GM19043 (cell line): ENCODE measurements at regions not wholly inside any gene's neighbourhood (a gene's known extent, or its start where the extent isn't known, plus 50 kb on each side); places are given as distances from the start of the nearest gene placed in this dataset.

Source experiments
- ATAC-seq: cut with Tn5 transposase; IDR thresholded peaks from one replicate; pipeline ENCODE4 v1.9.1; 2021; ENCODE audit warnings: low read depth; ENCODE audit not compliant: unreplicated experiment

GRCh38 chr18:79608999-79609461, 70.6 kb upstream of the CTDP1 start:
- no peak for ATAC-seq

DNA sequence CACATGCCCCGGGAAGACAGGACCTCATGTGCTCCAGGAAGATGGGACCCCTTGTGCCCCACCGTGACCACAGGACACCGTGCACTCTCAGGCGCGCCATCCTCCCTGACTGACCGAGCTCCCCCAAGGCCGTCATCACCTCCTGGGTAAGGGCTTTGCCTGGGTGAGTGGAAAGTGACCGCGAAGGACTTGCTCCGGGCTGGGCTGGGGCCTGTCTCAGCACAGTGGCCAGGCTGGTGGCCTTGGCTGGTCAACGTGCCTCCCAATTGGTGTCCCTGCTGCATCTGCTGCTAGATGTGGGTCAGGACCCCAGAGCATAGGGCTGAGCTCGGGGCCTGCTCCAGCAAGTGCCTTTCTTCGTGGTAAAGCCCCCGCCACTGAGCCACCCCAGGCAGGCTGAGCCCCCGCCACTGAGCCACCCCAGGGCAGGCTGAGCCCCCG, 69.7 kb upstream of the CTDP1 start:
- ATAC-seq = no peak

DNA sequence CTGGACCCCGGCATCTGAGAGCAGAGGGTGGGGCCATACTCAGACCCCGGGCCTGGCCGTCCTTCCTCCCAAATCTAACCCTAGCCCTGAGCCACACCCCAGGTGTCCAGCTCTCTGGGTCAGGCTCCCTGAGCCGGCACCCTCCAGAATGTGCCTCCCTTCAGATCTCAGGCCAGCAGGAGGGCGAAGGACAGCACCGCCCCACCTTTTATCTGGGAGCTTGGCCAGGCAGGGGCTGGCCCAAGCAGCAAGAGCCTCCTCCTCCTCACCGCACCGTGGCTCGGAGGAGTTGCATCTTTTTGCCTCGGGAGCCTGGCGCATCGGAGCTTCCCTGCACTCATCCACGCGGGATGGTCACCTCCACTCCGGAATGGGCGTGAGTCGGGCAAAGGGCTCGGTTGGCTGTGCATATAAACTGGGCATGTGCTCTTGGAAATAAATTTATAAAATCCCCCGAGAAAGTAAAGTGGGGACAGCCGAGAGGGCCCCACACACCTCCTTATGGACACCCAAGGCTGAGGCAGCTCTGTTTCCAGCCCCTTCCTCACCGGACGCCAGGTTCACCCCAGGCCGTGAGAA, 69.1 kb upstream of the CTDP1 start:
- no peak for ATAC-seq

DNA sequence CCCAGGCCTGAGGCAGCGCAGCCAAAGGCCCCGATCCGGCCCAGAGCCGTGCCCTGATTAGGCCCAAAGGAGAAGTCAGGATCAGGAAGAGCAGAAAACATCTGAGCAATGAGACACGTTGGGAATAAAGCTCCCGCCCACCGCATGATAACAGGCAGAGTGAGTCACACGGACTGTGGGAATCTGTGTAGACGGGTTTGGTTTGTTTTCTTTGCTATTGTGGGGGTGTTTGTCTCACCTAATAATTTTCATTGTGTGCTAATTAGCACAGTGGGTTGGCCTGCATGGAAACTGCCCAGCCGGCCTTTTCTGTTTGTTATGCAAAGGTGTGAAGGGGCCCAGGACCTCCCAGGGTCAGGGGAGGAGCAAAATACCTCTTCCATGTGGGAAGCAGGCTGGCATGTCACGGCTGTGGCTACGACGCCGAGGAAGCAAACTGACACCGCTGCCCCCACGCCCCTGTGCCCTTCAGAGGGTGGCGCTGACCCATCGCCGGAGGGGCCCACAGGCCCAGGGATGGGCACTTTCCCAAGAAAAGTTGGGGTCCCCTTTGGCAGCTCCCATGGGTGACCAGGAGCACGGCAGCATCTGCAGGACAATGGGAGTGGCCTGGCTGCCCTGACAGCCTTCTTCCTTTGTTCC, 68.4 kb upstream of the CTDP1 start:
- no peak for ATAC-seq

DNA sequence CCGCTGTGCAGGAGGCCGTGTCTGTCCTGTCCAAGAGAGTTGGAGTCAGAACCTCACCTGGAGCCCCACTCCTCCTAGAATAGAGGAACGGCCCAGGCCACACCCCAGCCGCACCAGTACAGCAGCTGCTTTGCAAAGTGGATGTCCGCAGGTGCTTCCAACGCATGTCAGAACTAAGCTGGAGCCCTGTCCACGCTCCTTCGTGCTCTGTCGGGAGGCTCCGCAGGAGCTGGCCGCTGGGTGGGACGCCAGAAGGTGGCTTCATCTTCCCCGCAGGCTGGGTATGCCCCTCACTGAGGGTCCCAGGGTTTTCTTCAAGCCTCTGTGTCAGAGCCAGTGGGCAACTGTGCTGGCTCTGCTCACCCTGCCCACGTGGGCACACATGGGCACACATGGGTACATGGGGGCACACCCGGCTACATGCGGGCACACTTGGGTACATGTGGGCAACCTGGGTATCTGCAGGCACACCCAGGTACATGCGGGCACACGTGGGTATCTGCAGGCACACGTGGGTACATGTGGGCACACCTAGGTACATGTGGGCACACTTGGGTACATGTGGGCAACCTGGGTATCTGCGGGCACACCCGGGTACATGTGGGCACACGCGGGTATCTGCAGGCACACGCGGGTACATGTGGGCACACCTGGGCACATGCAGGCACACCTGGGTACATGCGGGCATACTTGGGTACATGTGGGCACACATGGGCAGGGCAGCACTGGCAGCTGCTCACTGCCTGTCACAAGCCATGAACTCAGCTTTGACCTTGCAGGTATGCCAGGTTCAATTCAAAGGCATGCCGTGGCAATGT, 67.1 kb upstream of the CTDP1 start:
- no peak for ATAC-seq

- ATAC-seq = no peak
These were observed 66.2 kb upstream of the CTDP1 start for GRCh38 chr18:79613186-79613931.

- no peak for ATAC-seq
These were observed 65.2 kb upstream of the CTDP1 start for GRCh38 chr18:79614211-79614955.

- no peak for ATAC-seq
These were observed 64.5 kb upstream of the CTDP1 start for GRCh38 chr18:79615091-79615490.

GRCh38 chr18:79615586-79615985, 64.0 kb upstream of the CTDP1 start:
- no peak for ATAC-seq

DNA sequence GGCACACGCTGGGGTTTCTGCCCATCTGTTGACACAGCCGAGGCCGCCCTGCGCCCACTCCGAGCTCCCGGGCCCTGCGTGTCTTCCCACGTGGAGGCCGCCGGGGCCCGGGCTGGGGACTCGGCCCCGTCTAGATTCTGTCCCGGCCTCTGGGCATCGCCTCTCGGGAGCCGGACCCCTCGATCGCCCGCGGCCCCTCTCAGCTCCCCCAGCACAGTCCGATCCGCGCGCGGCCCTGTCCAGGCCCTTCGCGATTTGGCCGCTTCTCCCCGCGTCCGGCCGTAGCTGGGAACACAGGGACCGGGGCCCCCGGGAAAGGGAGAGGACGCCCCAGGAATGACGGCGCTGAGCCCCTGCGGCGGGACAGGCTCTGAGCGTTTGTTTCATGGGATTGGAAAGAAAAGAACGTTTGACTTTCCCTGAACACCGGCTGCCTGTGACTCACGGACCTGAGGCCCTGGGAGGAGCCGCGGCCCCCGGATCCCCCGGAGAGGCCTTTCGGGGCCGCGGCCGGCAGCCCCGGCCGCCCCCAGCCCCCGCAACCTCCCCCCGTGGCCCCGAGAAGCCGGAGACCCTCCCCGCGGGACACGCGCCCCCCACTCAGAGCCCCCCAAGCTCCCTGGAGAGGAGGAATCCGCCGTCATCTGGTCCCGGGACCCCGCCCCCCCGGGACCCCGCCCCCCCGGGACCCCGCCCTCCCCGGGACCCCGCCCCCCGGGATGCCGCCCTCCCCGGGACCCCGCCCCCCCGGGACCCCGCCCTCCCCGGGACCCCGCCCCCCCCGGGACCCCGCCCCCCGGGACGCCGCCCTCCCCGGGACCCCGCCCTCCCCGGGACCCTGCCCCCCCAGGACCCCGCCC, 62.7 kb upstream of the CTDP1 start:
- ATAC-seq = no peak

DNA sequence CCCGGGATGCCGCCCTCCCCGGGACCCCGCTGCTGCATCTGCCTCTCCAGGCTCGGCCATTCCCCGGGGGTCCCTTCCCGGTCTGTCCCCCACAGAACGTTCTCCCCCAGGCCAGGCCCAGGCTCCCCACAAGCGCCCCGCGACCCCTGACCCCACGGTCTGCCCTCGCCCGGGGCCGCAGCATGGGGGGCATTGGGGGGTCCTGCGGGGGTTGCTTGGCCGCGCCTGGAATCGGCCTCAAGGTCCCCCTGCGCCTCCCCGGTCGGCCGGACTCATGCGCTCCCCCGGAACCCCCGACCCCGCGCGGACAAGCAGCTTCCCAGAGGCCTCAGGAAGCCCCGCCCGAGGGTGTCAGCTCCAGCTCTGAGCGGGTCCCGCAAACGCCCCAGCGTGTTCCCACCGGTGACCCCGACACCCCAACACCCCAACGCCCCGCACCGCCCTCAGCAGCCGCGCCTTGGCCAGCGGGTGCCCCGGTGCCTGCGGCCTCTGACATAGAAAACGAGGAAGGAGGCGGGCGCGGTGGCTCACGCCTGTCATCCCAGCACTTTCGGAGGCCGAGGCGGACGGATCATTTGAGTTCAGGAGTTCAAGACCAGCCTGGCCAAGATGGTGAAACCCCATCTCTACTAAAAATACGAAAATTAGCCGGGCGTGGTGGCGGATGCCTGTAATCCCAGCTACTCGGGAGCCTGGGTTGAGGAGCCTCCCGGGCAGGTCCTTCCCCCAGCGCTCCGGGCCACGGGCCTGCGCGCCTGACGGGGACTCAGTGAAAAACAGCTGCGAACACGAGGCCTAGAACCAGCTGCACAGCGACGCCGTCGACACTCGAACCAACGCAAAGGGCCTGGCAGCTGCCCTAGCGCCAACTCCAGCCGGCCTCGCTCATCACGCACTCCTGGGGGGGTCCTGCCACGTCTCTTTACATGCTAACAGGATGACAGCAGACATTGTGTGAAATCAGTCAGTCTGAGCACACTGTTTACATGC, 61.8 kb upstream of the CTDP1 start:
- no peak for ATAC-seq

DNA sequence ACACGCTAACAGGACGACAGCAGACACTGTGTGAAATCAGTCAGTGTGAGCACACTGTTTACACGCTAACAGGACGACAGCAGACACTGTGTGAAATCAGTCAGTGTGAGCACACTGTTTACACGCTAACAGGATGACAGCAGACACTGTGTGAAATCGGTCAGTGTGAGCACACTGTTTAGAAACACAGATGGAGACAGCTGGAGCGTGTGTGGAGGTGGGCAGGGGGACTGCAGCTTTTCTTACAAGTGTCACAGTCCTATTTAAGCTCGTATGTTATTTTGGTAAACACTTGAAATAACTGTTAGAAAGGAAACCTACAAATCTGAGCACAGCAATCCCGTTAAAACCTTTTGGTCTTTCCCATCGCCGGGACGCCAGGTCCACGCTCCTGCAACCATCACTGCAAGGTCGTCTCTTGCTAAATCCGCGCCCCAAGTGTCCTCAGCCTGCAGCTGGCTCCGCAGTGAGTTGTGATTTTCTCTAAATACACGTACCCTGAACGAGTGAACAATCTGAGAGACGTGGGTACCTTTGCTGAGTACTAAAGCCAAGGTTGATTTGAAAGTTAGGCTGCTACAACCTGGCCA, 58.9 kb upstream of the CTDP1 start:
- ATAC-seq = no peak

- no peak for ATAC-seq
These were observed 58.1 kb upstream of the CTDP1 start for GRCh38 chr18:79621501-79621900.

- ATAC-seq = no peak
These were observed 57.6 kb upstream of the CTDP1 start for GRCh38 chr18:79622004-79622403.

GRCh38 chr18:79624356-79625170, 55.0 kb upstream of the CTDP1 start:
- ATAC-seq = no peak

- peak; percentile 70 for ATAC-seq
These were observed 54.2 kb upstream of the CTDP1 start for GRCh38 chr18:79625195-79625923.
